ENCODE measurements at regions not wholly inside any gene's neighbourhood (a gene's known extent, or its start where the extent isn't known, plus 50 kb on each side); places are given as distances from the start of the nearest gene placed in this dataset.

- Histone ChIP-seq H3K27ac (no peak overlapping the region), H3K9me3 (no peaks in the 10 kb centered on the region), H3K27me3 (no peaks in the 10 kb centered on the region), H3K4me3 (no peak overlapping the region), H3K36me3 (no peaks in the 10 kb centered on the region), H3K4me1 (no peaks in the 10 kb centered on the region)
- no peak for DNase-seq
- intact Hi-C loops (cut with DNase I) = no loop called here
- WGBS (ENCODE audit: insufficient coverage, low coverage, low lambda C conversion rate, missing lambda C conversion rate) = 12% methylated on average over 1 of the region's 1 CpG
- ATAC-seq = no peak
- TF ChIP-seq POLR2A (IDR thresholded peaks at IDR 0.05) (no peak), CTCF (IDR thresholded peaks at IDR 0.05) (no peak)
Measured at GRCh38 chr13:105414639-105415038, 1120.8 kb downstream of the EFNB2 start.

GRCh38 chr13:105412171-105412570 is 1123.3 kb downstream of the EFNB2 start:
- 83% methylated on average over 3 of the region's 3 CpGs for WGBS (ENCODE audit: insufficient coverage, low coverage, low lambda C conversion rate, missing lambda C conversion rate)
- H3K27me3 ChIP-seq = no peaks in the 10 kb centered on the region
- DNase-seq (no peak), ATAC-seq (no peak)
- no peaks in the 10 kb centered on the region for H3K9me3 ChIP-seq
- no peak overlapping the region for H3K4me3 ChIP-seq
- H3K4me1 ChIP-seq = no peaks in the 10 kb centered on the region
- no peak for TF ChIP-seq POLR2A (IDR thresholded peaks at IDR 0.05)
- TF ChIP-seq CTCF (IDR thresholded peaks at IDR 0.05) = no peak
- intact Hi-C loops (cut with DNase I) = no loop called here
- H3K36me3 ChIP-seq = no peaks in the 10 kb centered on the region
- no peak overlapping the region for H3K27ac ChIP-seq

- Histone ChIP-seq H3K4me3 (peak overlapping the region in 1 of 3 donors; percentile 13), H3K27me3 (no peaks in the 10 kb centered on the region), H3K27ac (no peak overlapping the region), H3K36me3 (no peaks in the 10 kb centered on the region), H3K4me1 (no peaks in the 10 kb centered on the region), H3K9me3 (no peaks in the 10 kb centered on the region)
- ATAC-seq (peak; percentile 63 to 76 (median 74)), DNase-seq (peak; percentile 63 to 71 (median 69))
- WGBS (ENCODE audit: insufficient coverage, low coverage, low lambda C conversion rate, missing lambda C conversion rate) = 17% methylated on average over 11 of the region's 11 CpGs
- TF ChIP-seq POLR2A (IDR thresholded peaks at IDR 0.05) (no peak), CTCF (IDR thresholded peaks at IDR 0.05) (peak; percentile 25 to 73 (median 63))
- intact Hi-C loops (cut with DNase I) = no loop called here
Measured at GRCh38 chr13:105410602-105411001, 1124.9 kb downstream of the EFNB2 start.

- H3K4me3 ChIP-seq = no peak overlapping the region
- intact Hi-C loops (cut with DNase I) = no loop called here
- ATAC-seq = no peak
Measured at GRCh38 chr13:105406551-105406950, 1128.9 kb downstream of the EFNB2 start.

GRCh38 chr13:105403086-105403485 is 1132.4 kb downstream of the EFNB2 start:
- no peaks in the 10 kb centered on the region for H3K27me3 ChIP-seq
- intact Hi-C loops (cut with DNase I) = no loop called here
- no peaks in the 10 kb centered on the region for H3K9me3 ChIP-seq
- H3K4me1 ChIP-seq = no peaks in the 10 kb centered on the region
- ATAC-seq (no peak), DNase-seq (no peak)
- TF ChIP-seq CTCF (IDR thresholded peaks at IDR 0.05) (no peak), POLR2A (IDR thresholded peaks at IDR 0.05) (no peak)
- H3K36me3 ChIP-seq = no peaks in the 10 kb centered on the region
- H3K4me3 ChIP-seq = no peak overlapping the region
- H3K27ac ChIP-seq = no peak overlapping the region

More at GRCh38 chr13:105406551-105406950, 1128.9 kb downstream of the EFNB2 start:
- WGBS (ENCODE audit: insufficient coverage, low coverage, low lambda C conversion rate, missing lambda C conversion rate) = 39% methylated on average over 3 of the region's 3 CpGs
- H3K9me3 ChIP-seq = no peaks in the 10 kb centered on the region
- H3K27me3 ChIP-seq = no peaks in the 10 kb centered on the region
- no peak for DNase-seq
- H3K4me1 ChIP-seq = no peaks in the 10 kb centered on the region
- H3K27ac ChIP-seq = no peak overlapping the region
- no peaks in the 10 kb centered on the region for H3K36me3 ChIP-seq
- TF ChIP-seq POLR2A (IDR thresholded peaks at IDR 0.05) = no peak

Data from right lobe of liver (tissue), 6 donors.